Activated CD4-positive, alpha-beta T cell treated with anti-CD3 and anti-CD28 coated beads, Interleukin-2, Interleukin-6, amounts not matched to agents 100 ng/mL and 50 ng/mL, durations not matched to agents 16 hours and 8 hours (primary cell): ENCODE measurements at regions not wholly inside any gene's neighbourhood (a gene's known extent, or its start where the extent isn't known, plus 50 kb on each side); places are given as distances from the start of the nearest gene placed in this dataset.

Source experiments
- DNase-seq: peaks from one replicate; pipeline ENCODE4 v3.0.0-alpha.2; 2020

GRCh38 chr4:13942977-13943376 is 315.5 kb upstream of the BOD1L1 start:
- no peak for DNase-seq

DNA sequence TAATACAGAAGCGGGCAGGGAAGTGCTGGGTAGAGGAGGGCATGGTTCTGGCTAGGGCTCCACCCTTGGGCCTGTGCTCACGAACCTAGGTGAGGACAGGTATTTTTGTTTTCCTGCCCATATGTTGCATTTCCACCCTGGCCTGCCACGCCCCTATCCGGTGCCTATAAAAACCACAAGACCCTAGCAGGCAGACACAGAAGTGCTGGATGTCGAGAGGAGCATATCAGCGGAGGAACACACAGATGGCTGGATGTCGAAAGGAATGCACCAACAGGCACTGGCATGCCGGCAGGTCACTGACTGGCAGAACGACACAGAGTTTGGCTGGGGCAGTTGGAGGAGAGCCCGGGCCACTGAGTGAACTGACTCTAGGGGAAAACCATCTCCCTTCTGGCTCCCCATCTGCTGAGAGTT is 316.6 kb upstream of the BOD1L1 start:
- DNase-seq = no peak

DNA sequence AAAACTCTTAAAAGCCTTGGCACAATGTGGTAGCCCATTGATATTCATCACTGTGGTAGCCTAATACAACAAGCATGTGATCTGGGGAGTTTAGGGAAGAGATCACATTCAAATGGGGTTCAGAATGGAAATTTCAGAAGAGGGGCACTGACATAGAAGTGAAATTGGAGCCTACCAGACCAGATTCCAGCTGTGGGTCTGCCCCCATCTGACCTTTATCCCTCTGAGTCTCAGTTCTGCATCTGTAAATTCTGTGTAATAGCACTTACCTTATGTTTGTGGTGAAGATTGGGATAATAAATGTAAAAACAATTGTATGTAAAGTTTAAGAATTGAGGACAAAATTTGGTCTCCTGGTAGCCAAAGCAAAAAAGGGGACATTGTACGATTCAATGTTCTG is 320.4 kb upstream of the BOD1L1 start:
- DNase-seq = no peak

- no peak for DNase-seq
These were observed 323.0 kb upstream of the BOD1L1 start for GRCh38 chr4:13950491-13950890.

DNA sequence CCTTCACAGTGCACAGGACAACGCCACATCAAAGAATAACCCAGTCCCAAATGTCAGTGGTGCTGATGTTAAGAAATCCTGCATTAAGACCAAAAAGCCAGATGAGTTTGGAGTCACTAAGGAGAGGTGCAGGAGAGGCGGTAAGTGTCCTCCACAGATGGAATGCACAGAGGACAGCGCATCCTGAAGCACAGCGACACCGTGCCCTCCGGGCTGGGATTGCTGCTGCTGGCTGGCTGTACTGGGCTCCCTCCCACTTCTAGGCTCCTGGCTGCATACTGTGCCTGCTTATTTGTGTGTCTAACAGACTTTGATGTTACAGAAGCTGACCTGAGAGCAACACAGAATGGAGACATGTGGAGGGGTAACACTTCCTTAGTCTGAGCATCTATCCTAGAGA is 325.6 kb upstream of the BOD1L1 start:
- no peak for DNase-seq

DNA sequence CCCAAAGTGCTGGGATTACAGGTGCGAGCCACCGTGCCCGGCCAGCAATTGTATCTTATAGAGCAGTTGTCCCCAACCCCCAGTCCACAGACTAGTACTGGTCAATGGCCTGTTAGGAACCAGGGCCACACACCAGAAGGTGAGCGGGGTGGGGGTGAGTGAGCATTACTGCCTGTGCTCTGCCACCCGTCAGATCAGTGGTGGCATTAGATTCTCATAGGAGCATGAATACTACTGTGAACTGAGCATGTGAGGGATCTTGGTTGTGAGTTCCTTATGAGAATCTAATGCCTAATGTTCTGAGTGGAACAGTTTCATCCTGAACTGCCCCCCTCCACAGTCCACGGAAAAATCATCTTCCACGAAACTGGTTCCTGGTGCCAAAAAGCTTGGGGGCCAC is 328.0 kb upstream of the BOD1L1 start:
- DNase-seq = no peak

GRCh38 chr4:13956947-13957346 is 329.4 kb upstream of the BOD1L1 start:
- no peak for DNase-seq

DNA sequence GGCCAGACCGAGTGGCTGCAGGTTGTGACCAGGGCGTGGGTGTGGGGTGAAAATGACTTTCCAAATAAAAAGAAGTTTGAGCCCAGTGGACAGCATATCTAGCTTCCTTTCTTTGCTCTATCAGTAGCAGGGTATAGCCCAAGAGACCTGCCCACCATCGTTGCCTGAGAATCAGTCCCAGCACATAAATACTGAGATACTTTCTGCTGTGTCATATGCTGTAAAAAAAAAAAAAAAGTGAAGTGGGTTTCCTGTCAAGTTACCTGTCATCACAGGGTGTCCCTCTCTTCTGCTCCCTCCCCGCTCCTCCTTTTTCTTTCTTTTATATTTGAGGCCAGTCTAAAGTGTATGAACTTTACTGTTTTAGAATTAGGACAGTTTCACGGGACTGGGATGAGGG is 330.3 kb upstream of the BOD1L1 start:
- DNase-seq = no peak

DNA sequence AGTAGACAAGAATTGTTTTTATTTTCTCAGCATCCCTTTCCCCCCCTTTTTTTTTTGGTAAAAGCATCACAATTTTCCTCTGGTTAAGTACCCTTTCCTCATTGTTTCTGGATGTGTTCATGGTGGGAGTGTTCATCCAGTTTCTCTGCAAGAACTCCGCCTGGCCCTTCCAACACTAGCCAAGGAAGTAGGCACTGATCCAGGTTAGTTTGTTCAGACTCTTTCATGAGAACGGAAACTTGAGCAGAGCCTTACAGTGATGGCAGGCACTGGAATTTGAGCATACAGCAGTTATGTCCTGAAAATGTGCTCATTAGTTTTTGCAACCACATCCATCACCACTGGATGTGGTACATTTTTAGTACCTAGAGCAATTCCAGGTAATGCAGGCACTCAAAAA is 336.1 kb upstream of the BOD1L1 start:
- no peak for DNase-seq

DNA sequence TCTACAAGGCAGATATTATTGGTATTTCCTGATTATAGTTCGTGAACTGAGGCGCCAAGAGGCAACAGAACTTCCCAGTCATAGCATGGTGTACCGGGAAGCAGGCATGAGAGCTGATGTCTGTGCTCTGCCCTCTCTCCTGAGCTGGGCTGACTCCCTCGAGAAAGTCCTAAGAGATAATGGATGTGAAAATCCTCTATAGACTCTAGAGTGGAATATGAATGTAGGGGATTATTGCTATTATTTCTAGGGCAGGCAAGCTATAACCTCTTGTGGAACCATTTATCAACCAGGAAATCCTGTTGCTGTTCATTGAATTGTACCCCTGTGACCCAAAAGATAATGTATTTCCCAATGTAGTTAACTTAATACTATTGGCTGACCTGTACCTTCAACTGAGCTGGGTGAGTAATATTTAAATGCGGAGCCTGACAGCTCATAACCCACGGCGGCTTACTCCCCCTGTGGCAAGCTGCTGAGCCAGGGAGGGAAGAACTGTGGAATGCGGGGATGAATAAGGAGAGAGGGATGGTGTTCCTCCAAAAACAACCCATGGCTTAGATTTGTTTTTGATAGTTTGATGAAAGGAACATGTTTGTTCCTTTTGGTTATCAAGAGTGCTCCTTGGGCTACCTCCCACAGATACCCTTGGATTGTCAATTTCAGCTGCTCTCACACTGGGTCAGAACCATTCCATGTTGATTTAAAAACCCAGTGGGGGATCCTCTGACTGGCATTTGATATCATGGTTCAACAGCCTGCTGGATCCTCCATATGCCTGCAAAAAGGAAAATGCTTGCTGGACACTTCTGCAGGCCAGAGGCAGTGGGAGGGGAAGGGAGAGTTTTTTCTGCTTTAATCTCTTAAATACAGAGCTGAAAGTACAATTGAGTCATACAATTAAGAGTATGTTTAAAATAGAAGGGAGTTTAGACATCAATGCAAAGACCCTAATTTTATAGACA is 339.0 kb upstream of the BOD1L1 start:
- no peak for DNase-seq

DNA sequence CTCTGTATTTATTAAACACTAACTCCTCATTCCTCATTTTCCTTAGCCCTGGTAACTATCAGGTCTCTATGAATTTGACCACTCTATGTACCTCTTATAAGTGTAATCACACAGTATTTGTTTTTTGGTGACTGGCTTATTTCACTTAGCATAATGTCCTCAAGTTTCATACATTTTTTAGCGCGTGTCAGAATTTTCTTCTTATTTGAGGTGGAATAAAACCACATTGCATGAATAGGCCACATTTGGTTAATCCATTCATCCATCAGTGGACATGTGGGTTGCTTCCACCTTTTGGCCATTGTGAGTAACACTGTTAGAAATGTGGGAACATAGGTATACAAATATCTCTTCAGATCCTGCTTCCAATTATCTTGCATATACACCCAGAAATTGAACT is 341.2 kb upstream of the BOD1L1 start:
- no peak for DNase-seq

DNA sequence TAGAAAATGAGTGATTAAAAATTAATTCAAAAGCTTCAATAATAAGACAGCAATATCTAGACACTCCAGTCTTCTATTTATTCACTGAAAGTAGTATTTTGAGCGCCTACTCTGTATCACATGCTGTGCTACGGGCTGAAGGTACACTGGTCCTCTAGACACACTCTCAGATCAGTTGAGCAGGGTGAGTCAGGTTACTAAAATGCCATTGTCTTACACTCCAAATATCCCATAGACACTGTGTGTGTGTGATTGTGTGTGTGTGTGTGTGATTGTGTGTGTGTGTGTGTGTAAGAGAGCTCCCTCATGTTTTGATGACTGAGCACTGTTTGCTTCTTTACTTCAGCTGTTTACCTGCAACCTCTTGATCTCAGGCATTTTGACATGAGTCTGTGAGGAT is 342.8 kb upstream of the BOD1L1 start:
- no peak for DNase-seq

GRCh38 chr4:13977746-13978145 is 350.2 kb upstream of the BOD1L1 start:
- no peak for DNase-seq

- DNase-seq = peak; percentile 1
These were observed 353.1 kb upstream of the BOD1L1 start for GRCh38 chr4:13980317-13981310.

GRCh38 chr4:13981499-13981898 is 354.0 kb upstream of the BOD1L1 start:
- DNase-seq = no peak

DNA sequence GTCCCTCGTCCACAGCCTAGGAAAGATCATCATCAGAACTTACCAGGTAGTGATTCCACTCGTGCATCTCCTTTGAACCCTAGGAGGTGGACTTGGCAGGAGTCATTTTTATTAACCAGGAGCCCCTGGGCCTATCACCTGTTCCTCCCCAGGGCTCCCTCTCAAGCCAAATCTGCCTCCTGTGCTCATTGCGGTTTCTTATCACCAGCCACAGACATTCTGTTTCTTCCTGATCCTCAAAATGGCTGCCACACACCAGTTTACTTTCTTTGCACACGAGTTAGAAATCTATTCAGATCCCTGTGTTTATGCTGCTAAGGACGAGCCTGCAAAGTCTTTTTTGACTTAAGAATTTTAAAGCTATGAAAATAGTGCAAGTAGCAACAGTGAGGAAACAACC is 354.5 kb upstream of the BOD1L1 start:
- DNase-seq = no peak

- DNase-seq = no peak
These were observed 355.8 kb upstream of the BOD1L1 start for GRCh38 chr4:13983189-13983790.

DNA sequence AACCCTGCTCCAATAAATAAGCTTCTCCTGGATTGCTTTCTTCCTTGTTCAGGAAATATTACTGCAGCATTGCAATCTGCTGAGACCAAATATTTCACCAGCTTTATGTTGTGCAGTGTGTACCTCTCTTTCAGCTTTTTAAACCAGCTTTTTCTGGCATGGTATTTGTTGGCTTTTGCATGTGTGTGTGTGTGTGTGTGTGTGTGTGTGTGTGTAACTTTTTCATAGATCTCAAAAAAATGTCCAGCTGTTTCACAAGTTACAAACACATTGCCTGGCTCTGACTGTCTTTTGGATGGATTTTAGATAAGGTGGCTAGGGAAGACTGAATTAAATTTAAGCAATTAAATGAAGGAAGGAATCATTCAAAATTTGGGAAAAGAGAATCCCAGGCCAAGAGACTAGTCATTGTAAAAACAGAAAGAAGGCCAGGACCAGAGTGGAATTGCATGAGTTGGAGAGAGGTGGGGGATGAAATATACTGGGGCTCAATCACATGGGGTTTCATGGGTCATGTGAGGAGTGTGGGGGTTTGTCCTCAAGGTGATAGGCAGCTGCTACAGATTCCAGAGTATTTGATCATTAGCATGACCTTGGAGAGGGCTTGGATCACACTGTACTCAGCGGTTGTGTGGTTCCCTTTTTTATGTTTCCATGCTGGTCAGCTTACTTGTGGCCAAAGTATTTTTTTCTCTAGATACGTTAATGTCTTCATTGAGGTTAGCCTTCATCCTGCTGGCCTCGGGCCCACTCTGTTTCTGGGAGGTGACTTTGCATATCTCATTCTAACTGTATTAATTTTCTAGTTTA is 357.7 kb upstream of the BOD1L1 start:
- DNase-seq = no peak

DNA sequence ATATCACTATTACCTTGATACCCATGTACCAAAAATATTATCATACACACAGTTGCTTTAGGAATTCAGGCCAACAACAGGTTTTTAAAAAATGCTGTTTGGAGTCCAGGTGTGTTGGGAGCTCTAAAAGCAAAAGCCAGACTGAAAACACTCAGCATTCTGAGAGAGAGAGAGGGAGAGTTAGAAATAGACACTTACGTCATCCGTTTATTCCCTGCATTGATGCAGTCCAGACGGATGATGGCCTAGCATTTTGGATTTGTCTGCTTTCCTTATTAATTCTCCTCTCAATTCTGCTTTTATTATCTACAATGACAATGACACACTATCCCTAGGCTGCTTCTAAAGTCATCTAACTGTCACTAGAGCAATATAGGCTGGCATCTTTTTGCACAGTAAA is 358.3 kb upstream of the BOD1L1 start:
- DNase-seq = no peak

DNA sequence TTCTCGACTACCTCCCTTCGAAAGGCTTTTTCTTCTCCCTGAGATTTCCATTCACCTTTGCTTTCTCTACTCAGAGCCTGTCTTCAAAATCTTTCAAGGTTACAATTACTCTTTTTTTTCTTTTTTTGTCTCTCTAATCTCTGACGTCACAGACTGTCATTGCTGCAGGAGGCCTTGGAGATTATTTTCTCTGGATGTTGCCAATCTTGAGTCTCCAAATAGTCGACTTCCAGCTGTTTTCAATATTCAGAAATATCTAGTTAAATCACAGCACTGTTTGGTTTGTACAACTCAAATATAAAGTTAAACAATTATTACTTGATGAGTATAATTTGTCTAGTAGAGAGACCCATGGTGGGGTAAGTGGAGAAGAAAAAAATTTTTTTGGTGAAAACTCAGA is 359.0 kb upstream of the BOD1L1 start:
- DNase-seq = no peak

GRCh38 chr4:13988353-13989305 is 361.1 kb upstream of the BOD1L1 start:
- DNase-seq = no peak
